NCI-H187 (cell line): ENCODE measurements at regions not wholly inside any gene's neighbourhood (a gene's known extent, or its start where the extent isn't known, plus 50 kb on each side); places are given as distances from the start of the nearest gene placed in this dataset.

Source experiments
- DNase-seq, 2 experiments: peaks; one replicate each; lab custom pipeline; 2025; lab: John Stamatoyannopoulos, UW

- no peak for DNase-seq
Measured at GRCh38 chr9:135196474-135196873, 109.0 kb downstream of the OLFM1 start.

GRCh38 chr9:135198144-135198543 is 110.7 kb downstream of the OLFM1 start:
- no peak for DNase-seq

GRCh38 chr9:135198586-135199285 is 111.3 kb downstream of the OLFM1 start:
- DNase-seq: peak; percentile 30 to 73

GRCh38 chr9:135199489-135199888 is 112.0 kb downstream of the OLFM1 start:
- DNase-seq: no peak

- no peak for DNase-seq
Measured at GRCh38 chr9:135201711-135202110, 114.2 kb downstream of the OLFM1 start.

GRCh38 chr9:135204177-135204576 is 116.7 kb downstream of the OLFM1 start:
- peak in 1 of 2 experiments; percentile 18 for DNase-seq

- DNase-seq: no peak
Measured at GRCh38 chr9:135209136-135209535, 121.7 kb downstream of the OLFM1 start.

GRCh38 chr9:135209852-135210251 is 122.4 kb downstream of the OLFM1 start:
- DNase-seq: no peak

- DNase-seq: no peak
Measured at GRCh38 chr9:135210676-135211523, 123.4 kb downstream of the OLFM1 start.

GRCh38 chr9:135211524-135211890 is 124.0 kb downstream of the OLFM1 start:
- no peak for DNase-seq

GRCh38 chr9:135212961-135213360 is 125.5 kb downstream of the OLFM1 start:
- no peak for DNase-seq

GRCh38 chr9:135213566-135213965 is 126.1 kb downstream of the OLFM1 start:
- DNase-seq: no peak

GRCh38 chr9:135214054-135214640 is 126.7 kb downstream of the OLFM1 start:
- no peak for DNase-seq

- no peak for DNase-seq
Measured at GRCh38 chr9:135214706-135215105, 127.2 kb downstream of the OLFM1 start.

GRCh38 chr9:135215571-135216161 is 128.2 kb downstream of the OLFM1 start:
- no peak for DNase-seq

- no peak for DNase-seq
Measured at GRCh38 chr9:135216236-135216635, 128.8 kb downstream of the OLFM1 start.

GRCh38 chr9:135216791-135217441 is 129.4 kb downstream of the OLFM1 start:
- DNase-seq: no peak

- DNase-seq: no peak
Measured at GRCh38 chr9:135217836-135218235, 130.4 kb downstream of the OLFM1 start.

GRCh38 chr9:135218331-135219225 is 131.1 kb downstream of the OLFM1 start:
- DNase-seq: no peak

- DNase-seq: no peak
Measured at GRCh38 chr9:135219676-135220600, 132.5 kb downstream of the OLFM1 start.
